Chondrocyte (in vitro differentiated cells): ENCODE measurements at regions not wholly inside any gene's neighbourhood (a gene's known extent, or its start where the extent isn't known, plus 50 kb on each side); places are given as distances from the start of the nearest gene placed in this dataset.
"Not testable (repeated sequence)": the region's sequence is repeated elsewhere in the genome, so short reads cannot be mapped to it uniquely, and the experiment has no call there.

ENCODE experiments used
- DNase-seq: peaks from one replicate; pipeline ENCODE4 v3.0.0; 2021; ENCODE audit warnings: mixed read lengths, low spot score
- H3K27ac Mint-ChIP-seq: one replicate; pipeline ENCODE4 v1.8.0; 2021; ENCODE audit warnings: mild to moderate bottlenecking, moderate library complexity, mixed read lengths; ENCODE audit not compliant: unreplicated experiment
- H3K27me3 Mint-ChIP-seq: 2 replicates; pipeline ENCODE4 v1.8.0; 2021; ENCODE audit warnings: low read depth, mixed read lengths
- H3K36me3 Mint-ChIP-seq: 2 replicates; pipeline ENCODE4 v1.8.0; 2021; ENCODE audit warnings: low read depth, mixed read lengths
- H3K4me1 Mint-ChIP-seq: 2 replicates; pipeline ENCODE4 v1.8.0; 2021; ENCODE audit warnings: low read depth, mild to moderate bottlenecking, mixed read lengths
- H3K4me3 Mint-ChIP-seq: one replicate; pipeline ENCODE4 v1.8.0; 2021; ENCODE audit warnings: mild to moderate bottlenecking, moderate library complexity, mixed read lengths; ENCODE audit not compliant: unreplicated experiment
- H3K9me3 Mint-ChIP-seq: 2 replicates; pipeline ENCODE4 v1.8.0; 2021; ENCODE audit warnings: low read depth, mixed read lengths
- TF ChIP-seq, protein P1 (sequence below): fragments of 200-600 bp; sonication (generic); IDR thresholded peaks from 2 replicates; pipeline ENCODE4 v1.5.0; 2021; ENCODE audit warnings: antibody characterized with exemption, mild to moderate bottlenecking, moderate library complexity

DNA sequence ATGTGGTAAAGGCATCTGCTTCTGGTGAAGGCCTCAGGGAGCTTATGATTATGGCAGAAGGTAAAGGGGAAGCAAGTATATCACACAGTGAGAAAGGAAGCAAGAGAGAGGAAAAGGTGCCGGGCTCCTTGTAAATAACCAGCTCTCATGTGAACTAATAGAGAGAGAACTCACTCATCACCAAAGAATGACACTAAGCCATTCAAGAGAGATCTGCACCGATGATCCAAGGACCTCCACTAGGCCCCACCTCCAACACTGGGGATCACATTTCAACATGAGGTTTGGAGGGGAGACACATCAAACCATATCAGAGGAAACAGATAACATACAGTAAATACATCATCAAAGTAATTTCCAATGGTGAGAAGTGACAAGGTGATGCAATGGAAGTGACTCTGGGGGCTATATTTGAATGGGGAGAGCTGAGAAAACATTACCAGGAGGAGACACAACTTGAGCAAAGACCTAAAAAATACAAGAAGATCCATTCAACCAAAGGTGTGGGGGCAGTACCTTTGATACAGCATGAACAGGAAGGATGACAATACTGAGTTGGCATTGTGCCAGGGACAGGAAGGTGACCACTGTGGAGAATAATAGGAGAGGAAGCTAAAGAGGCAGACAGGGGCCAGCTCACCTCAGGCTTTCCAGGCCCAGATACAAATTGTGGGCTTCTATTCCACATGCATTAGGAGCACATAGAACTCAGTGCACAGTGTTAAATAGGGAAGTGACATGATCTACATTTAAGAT, 134.4 kb upstream of the GRIP1 start:
- no peaks in the 10 kb centered on the region for H3K4me1 Mint-ChIP-seq
- no peaks in the 10 kb centered on the region for H3K27me3 Mint-ChIP-seq
- H3K27ac Mint-ChIP-seq = no peak overlapping the region
- H3K9me3 Mint-ChIP-seq = no peaks in the 10 kb centered on the region
- TF ChIP-seq, protein P1, sequence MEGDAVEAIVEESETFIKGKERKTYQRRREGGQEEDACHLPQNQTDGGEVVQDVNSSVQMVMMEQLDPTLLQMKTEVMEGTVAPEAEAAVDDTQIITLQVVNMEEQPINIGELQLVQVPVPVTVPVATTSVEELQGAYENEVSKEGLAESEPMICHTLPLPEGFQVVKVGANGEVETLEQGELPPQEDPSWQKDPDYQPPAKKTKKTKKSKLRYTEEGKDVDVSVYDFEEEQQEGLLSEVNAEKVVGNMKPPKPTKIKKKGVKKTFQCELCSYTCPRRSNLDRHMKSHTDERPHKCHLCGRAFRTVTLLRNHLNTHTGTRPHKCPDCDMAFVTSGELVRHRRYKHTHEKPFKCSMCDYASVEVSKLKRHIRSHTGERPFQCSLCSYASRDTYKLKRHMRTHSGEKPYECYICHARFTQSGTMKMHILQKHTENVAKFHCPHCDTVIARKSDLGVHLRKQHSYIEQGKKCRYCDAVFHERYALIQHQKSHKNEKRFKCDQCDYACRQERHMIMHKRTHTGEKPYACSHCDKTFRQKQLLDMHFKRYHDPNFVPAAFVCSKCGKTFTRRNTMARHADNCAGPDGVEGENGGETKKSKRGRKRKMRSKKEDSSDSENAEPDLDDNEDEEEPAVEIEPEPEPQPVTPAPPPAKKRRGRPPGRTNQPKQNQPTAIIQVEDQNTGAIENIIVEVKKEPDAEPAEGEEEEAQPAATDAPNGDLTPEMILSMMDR = no peak
- no peak for DNase-seq
- no peaks in the 10 kb centered on the region for H3K36me3 Mint-ChIP-seq
- no peak overlapping the region for H3K4me3 Mint-ChIP-seq

DNA sequence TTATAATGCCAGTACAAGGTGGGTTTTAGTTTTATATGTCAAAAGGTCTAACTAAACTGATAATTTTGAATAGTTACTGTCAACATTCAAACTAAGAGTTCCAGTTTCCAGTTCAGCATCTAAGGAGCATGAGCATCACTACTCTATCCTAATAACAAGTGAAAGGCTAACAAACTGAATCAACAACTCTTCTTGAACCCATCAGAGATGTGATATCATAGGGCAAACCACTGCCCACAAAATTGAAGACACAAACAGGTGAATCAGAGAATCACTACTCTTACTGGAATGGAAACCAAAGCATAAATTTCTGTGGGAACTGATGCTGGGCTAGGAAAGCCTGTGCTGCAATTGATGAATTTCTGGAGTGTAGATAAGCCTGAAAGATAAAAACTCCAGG, 140.7 kb upstream of the GRIP1 start:
- Mint-ChIP-seq H3K9me3 (no peaks in the 10 kb centered on the region), H3K4me3 (no peak overlapping the region), H3K27ac (no peak overlapping the region), H3K27me3 (no peaks in the 10 kb centered on the region), H3K36me3 (no peaks in the 10 kb centered on the region), H3K4me1 (peaks cover 12% of the 10 kb centered on the region)
- TF ChIP-seq, protein P1 = no peak
- DNase-seq = no peak

DNA sequence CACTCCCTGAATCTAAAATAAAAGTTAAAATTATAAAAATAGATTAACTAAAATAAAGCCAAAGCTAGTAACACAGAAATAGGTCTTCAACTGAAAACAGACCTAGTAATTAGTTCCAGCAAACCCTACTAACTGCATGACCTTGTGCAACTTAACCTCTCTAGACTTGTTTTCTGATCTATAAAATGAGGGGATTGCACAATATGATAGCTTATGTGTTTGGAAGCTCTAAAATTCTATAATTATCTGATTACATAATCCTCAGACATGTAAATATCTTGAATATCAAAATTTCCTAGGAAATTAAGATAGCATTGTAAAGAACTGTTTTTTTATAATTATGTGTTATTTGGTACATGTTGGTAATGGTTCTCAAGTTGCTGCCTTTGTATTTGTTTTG, 144.1 kb upstream of the GRIP1 start:
- Mint-ChIP-seq H3K27me3 (no peaks in the 10 kb centered on the region), H3K36me3 (no peaks in the 10 kb centered on the region), H3K9me3 (no peaks in the 10 kb centered on the region), H3K4me3 (no peak overlapping the region), H3K27ac (no peak overlapping the region), H3K4me1 (peaks cover 12% of the 10 kb centered on the region)
- TF ChIP-seq, protein P1 = no peak
- DNase-seq = no peak

DNA sequence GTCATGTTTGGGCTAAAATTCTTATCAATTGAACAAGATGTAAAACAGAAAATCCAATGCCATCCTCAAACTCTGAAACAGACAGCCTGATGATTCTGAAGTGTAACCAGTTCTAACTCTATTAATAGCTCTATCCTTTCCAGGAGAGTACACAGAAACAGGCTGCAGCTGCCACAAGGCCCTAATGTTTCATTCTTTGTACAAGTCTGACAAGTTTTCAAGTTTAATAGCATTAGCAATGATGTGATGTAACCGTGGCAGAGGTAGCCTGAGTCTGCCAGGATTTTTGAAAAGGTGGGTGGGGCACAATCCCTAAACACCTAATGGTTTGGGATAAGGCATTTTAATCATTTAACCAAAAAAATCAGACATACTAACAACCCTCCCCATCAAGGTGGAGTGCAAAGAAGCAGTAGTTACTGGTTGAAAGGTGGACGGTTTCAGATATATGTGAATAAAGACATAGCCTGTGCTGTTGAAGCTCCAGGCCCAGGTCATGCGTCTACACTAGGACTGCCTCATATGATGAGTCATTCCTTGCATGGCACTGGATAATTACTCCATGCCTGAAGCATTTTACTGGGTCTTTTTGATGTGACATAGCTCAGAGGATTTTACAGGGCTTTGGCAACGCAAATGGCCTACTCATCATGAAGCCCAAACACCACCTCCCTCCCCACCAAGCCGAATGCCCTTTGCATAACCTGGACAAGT, 145.1 kb upstream of the GRIP1 start:
- Mint-ChIP-seq H3K9me3 (no peaks in the 10 kb centered on the region), H3K27me3 (no peaks in the 10 kb centered on the region), H3K4me3 (no peak overlapping the region), H3K4me1 (peaks cover 12% of the 10 kb centered on the region), H3K36me3 (no peaks in the 10 kb centered on the region), H3K27ac (peak overlapping the region; percentile 69)
- TF ChIP-seq, protein P1 = no peak
- no peak for DNase-seq

DNA sequence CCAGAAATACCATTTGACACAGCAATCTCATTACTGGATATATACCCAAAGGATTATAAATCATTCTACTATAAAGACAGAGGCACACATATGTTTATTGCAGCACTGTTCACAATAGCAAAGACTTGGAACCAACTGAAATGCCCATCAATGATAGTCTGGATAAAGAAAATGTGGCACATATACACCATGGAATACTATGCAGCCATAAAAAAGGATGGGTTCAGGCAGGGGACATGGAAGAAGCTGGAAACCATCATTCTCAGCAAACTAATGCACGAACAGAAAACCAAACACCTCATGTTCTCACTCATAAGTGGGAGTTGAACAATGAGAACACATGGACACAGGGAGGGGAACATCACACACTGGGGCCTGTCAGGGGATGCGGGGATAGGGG, 147.0 kb upstream of the GRIP1 start:
- DNase-seq, H3K27ac Mint-ChIP-seq, H3K4me3 Mint-ChIP-seq, H3K27me3 Mint-ChIP-seq, H3K9me3 Mint-ChIP-seq, H3K36me3 Mint-ChIP-seq: not testable (repeated sequence)
- H3K4me1 Mint-ChIP-seq = peaks cover 12% of the 10 kb centered on the region
